GM23338 (cell line): ENCODE measurements at regions not wholly inside any gene's neighbourhood (a gene's known extent, or its start where the extent isn't known, plus 50 kb on each side); places are given as distances from the start of the nearest gene placed in this dataset.

ENCODE experiments used
- ATAC-seq: fragments of 200-7000 bp; cut with Tn5 transposase; 3 replicates; pipeline ENCODE4 v1.9.1; 2020
- DNase-seq: peaks from one replicate; pipeline ENCODE4 v3.0.0-alpha.2; 2015; ENCODE audit warnings: low spot score
- H2AFZ ChIP-seq: fragments of 200-600 bp; sonication (generic); 2 replicates; pipeline ENCODE4 v1.8.0; 2016; ENCODE audit warnings: antibody characterized with exemption, mild to moderate bottlenecking, moderate library complexity
- H3F3A ChIP-seq: fragments of 200-600 bp; sonication (generic); replicated peaks from 2 replicates; pipeline ENCODE4 v1.8.0; 2017; ENCODE audit warnings: antibody characterized with exemption, mixed run types, low read depth
- H3K27ac ChIP-seq: fragments of 200-600 bp; sonication (generic); 2 replicates; pipeline ENCODE4 v1.6.1; 2016; ENCODE audit warnings: low read depth
- H3K27me3 ChIP-seq: fragments of 200-600 bp; sonication (generic); 2 replicates; pipeline ENCODE4 v1.8.0; 2016; ENCODE audit warnings: mild to moderate bottlenecking, mixed run types, moderate library complexity; ENCODE audit not compliant: insufficient read depth
- H3K36me3 ChIP-seq: fragments of 200-600 bp; sonication (generic); 2 replicates; pipeline ENCODE4 v1.8.0; 2016; ENCODE audit warnings: mild to moderate bottlenecking; ENCODE audit not compliant: insufficient read depth
- H3K4me1 ChIP-seq: fragments of 200-600 bp; sonication (generic); 2 replicates; pipeline ENCODE4 v1.8.0; 2016; ENCODE audit warnings: mild to moderate bottlenecking, moderate library complexity; ENCODE audit not compliant: insufficient read depth
- H3K4me2 ChIP-seq: fragments of 200-600 bp; sonication (generic); 2 replicates; pipeline ENCODE4 v1.7.1; 2017; ENCODE audit warnings: mixed run types
- H3K4me3 ChIP-seq: fragments of 200-600 bp; sonication (generic); 2 replicates; pipeline ENCODE4 v1.6.1; 2016; ENCODE audit warnings: mixed run types
- H3K79me2 ChIP-seq: fragments of 200-600 bp; sonication (generic); replicated peaks from 2 replicates; pipeline ENCODE4 v1.8.0; 2017; ENCODE audit warnings: mild to moderate bottlenecking; ENCODE audit not compliant: insufficient read depth
- H3K9me2 ChIP-seq: fragments of 200-600 bp; sonication (generic); 2 replicates; pipeline ENCODE4 v1.8.0; 2017; ENCODE audit not compliant: insufficient read depth
- H4K20me1 ChIP-seq: fragments of 200-600 bp; sonication (generic); replicated peaks from 2 replicates; pipeline ENCODE4 v1.8.0; 2017; ENCODE audit warnings: mild to moderate bottlenecking; ENCODE audit not compliant: insufficient read depth
- H3K27ac Mint-ChIP-seq: 2 replicates; pipeline ENCODE4 v1.8.0; 2020; ENCODE audit warnings: inconsistent platforms, mild to moderate bottlenecking, moderate library complexity, mixed read lengths
- H3K27me3 Mint-ChIP-seq: 3 replicates; pipeline ENCODE4 v1.8.0; 2022; ENCODE audit warnings: low read depth, mild to moderate bottlenecking, moderate library complexity, mixed read lengths, inconsistent platforms; ENCODE audit not compliant: insufficient read depth, poor library complexity
- H3K36me3 Mint-ChIP-seq: 3 replicates; pipeline ENCODE4 v1.8.0; 2021; ENCODE audit warnings: low read depth, mild to moderate bottlenecking, inconsistent platforms, moderate library complexity, mixed read lengths
- H3K4me1 Mint-ChIP-seq: 3 replicates; pipeline ENCODE4 v1.8.0; 2020; ENCODE audit warnings: mild to moderate bottlenecking, inconsistent platforms, mixed read lengths
- H3K4me3 Mint-ChIP-seq: 3 replicates; pipeline ENCODE4 v1.8.0; 2021; ENCODE audit warnings: moderate library complexity, mild to moderate bottlenecking, inconsistent platforms, mixed read lengths
- H3K9me3 Mint-ChIP-seq: 3 replicates; pipeline ENCODE4 v1.8.0; 2020; ENCODE audit warnings: moderate library complexity, mild to moderate bottlenecking, inconsistent platforms, mixed read lengths
- CREB1 ChIP-seq: fragments of 250-450 bp; sonication (Bioruptor Pico); IDR thresholded peaks from 2 replicates; pipeline ENCODE4 v1.5.0; 2020; ENCODE audit warnings: low read depth, mild to moderate bottlenecking, moderate library complexity
- CTCF ChIP-seq, 2 experiments: fragments of 200-600 bp in 1 of 2; sonication (generic) in 1 of 2; conservative IDR thresholded peaks; 2 replicates each; pipeline versions ENCODE4 v1.5.1 to v1.6.1; 2016 to 2017; ENCODE audit warnings: antibody characterized with exemption in 2 of 2, low read depth in 2 of 2, mild to moderate bottlenecking in 2 of 2, moderate library complexity in 1 of 2
- EZH2phosphoT487 ChIP-seq: fragments of 200-600 bp; sonication (generic); IDR thresholded peaks from one replicate; pipeline ENCODE4 v1.8.1; 2018; ENCODE audit warnings: antibody characterized with exemption; ENCODE audit not compliant: unreplicated experiment
- JUNB ChIP-seq: IDR thresholded peaks from one replicate; pipeline ENCODE4 v1.6.1; 2016; ENCODE audit warnings: antibody characterized with exemption; ENCODE audit not compliant: unreplicated experiment
- NANOG ChIP-seq: IDR thresholded peaks from 2 replicates; pipeline ENCODE4 v1.6.1; 2016; ENCODE audit warnings: antibody characterized with exemption, borderline replicate concordance
- POLR2AphosphoS5 ChIP-seq: IDR thresholded peaks from 2 replicates; pipeline ENCODE4 v1.6.1; 2016; ENCODE audit warnings: antibody characterized with exemption, low read depth
- STAT1 ChIP-seq: IDR thresholded peaks from one replicate; pipeline ENCODE4 v1.6.1; 2016; ENCODE audit warnings: antibody characterized with exemption; ENCODE audit not compliant: unreplicated experiment
- ZNF331 ChIP-seq: fragments of 250-450 bp; sonication (Bioruptor Pico); IDR thresholded peaks from 2 replicates; pipeline ENCODE4 v1.5.0; 2020; ENCODE audit warnings: low read depth, mild to moderate bottlenecking, moderate library complexity
- TF ChIP-seq, protein P1 (sequence below): IDR thresholded peaks from 2 replicates; pipeline ENCODE4 v1.6.1; 2016; ENCODE audit warnings: antibody characterized with exemption
- TF ChIP-seq, protein P2 (sequence below): fragments of 250-450 bp; sonication (Bioruptor Pico); IDR thresholded peaks from 2 replicates; pipeline ENCODE4 v1.5.0; 2020; ENCODE audit warnings: mild to moderate bottlenecking, moderate library complexity

DNA sequence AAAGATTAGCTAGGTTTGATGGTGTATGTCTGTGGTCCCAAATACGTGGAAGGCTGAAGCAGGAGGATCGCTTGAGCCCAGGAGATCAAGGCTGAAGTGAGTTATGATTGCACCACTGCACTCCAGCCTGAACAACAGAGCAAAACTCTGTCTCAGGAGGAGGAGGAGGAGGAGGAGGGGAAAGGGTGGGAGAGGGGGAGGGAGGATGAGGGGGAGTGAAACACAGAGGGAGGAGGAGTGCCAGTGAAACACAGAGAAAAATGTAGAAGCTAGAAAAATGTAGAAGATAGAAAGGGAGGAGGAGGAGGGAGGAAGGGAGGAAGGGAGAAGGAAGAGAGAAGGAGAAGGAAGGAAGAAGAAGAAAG lies 387.5 kb downstream of the MTX2 start (continued):
- TF ChIP-seq, protein P1, sequence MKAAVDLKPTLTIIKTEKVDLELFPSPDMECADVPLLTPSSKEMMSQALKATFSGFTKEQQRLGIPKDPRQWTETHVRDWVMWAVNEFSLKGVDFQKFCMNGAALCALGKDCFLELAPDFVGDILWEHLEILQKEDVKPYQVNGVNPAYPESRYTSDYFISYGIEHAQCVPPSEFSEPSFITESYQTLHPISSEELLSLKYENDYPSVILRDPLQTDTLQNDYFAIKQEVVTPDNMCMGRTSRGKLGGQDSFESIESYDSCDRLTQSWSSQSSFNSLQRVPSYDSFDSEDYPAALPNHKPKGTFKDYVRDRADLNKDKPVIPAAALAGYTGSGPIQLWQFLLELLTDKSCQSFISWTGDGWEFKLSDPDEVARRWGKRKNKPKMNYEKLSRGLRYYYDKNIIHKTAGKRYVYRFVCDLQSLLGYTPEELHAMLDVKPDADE: no peak
- TF ChIP-seq NANOG (no peak), CTCF (conservative IDR thresholded peaks at IDR 0.05; ENCODE audit: low read depth in 2 of 2) (no peak)

DNA sequence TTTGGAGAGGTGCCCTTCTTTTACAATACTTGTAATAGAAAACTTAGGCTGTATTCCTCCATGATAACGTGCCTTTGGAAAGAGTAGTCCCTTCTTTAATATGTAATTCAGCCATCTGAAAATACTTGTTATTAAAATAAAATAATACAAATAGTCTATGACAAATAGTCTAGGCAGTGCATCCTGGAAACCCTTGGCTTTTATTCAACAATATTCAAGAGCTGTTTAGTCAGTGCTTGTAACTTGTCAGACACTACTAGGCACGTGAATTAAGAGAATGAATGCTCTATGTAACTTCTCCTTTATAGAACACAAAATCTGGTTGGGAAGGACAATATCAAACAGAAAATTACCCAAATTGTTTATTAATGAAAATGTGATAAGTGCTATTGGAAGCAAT lies 388.2 kb downstream of the MTX2 start:
- Histone ChIP-seq H3F3A (no peaks in the 10 kb centered on the region), H3K27ac (no peak overlapping the region), H3K9me2 (peaks cover 7% of the 10 kb centered on the region), H3K4me1 (peaks cover 20% of the 10 kb centered on the region), H3K4me3 (no peak overlapping the region), H3K36me3 (no peaks in the 10 kb centered on the region), H3K27me3 (peaks cover 17% of the 10 kb centered on the region), H2AFZ (no peak overlapping the region), H4K20me1 (no peaks in the 10 kb centered on the region), H3K4me2 (no peak overlapping the region), H3K79me2 (no peaks in the 10 kb centered on the region)
- no peak overlapping the region for H3K27ac Mint-ChIP-seq
- ATAC-seq (no peak), DNase-seq (no peak)
- peaks cover 8% of the 10 kb centered on the region for H3K27me3 Mint-ChIP-seq
- no peaks in the 10 kb centered on the region for H3K9me3 Mint-ChIP-seq
- H3K36me3 Mint-ChIP-seq: no peaks in the 10 kb centered on the region
- H3K4me3 Mint-ChIP-seq: no peak overlapping the region
- peaks cover 26% of the 10 kb centered on the region for H3K4me1 Mint-ChIP-seq
- TF ChIP-seq STAT1 (no peak), EZH2phosphoT487 (no peak), POLR2AphosphoS5 (no peak), CTCF (conservative IDR thresholded peaks at IDR 0.05; ENCODE audit: low read depth in 2 of 2) (no peak), CREB1 (CRISPR knock-in tag) (no peak), JUNB (no peak), NANOG (no peak), ZNF331 (CRISPR knock-in tag) (no peak)
- TF ChIP-seq, protein P2, sequence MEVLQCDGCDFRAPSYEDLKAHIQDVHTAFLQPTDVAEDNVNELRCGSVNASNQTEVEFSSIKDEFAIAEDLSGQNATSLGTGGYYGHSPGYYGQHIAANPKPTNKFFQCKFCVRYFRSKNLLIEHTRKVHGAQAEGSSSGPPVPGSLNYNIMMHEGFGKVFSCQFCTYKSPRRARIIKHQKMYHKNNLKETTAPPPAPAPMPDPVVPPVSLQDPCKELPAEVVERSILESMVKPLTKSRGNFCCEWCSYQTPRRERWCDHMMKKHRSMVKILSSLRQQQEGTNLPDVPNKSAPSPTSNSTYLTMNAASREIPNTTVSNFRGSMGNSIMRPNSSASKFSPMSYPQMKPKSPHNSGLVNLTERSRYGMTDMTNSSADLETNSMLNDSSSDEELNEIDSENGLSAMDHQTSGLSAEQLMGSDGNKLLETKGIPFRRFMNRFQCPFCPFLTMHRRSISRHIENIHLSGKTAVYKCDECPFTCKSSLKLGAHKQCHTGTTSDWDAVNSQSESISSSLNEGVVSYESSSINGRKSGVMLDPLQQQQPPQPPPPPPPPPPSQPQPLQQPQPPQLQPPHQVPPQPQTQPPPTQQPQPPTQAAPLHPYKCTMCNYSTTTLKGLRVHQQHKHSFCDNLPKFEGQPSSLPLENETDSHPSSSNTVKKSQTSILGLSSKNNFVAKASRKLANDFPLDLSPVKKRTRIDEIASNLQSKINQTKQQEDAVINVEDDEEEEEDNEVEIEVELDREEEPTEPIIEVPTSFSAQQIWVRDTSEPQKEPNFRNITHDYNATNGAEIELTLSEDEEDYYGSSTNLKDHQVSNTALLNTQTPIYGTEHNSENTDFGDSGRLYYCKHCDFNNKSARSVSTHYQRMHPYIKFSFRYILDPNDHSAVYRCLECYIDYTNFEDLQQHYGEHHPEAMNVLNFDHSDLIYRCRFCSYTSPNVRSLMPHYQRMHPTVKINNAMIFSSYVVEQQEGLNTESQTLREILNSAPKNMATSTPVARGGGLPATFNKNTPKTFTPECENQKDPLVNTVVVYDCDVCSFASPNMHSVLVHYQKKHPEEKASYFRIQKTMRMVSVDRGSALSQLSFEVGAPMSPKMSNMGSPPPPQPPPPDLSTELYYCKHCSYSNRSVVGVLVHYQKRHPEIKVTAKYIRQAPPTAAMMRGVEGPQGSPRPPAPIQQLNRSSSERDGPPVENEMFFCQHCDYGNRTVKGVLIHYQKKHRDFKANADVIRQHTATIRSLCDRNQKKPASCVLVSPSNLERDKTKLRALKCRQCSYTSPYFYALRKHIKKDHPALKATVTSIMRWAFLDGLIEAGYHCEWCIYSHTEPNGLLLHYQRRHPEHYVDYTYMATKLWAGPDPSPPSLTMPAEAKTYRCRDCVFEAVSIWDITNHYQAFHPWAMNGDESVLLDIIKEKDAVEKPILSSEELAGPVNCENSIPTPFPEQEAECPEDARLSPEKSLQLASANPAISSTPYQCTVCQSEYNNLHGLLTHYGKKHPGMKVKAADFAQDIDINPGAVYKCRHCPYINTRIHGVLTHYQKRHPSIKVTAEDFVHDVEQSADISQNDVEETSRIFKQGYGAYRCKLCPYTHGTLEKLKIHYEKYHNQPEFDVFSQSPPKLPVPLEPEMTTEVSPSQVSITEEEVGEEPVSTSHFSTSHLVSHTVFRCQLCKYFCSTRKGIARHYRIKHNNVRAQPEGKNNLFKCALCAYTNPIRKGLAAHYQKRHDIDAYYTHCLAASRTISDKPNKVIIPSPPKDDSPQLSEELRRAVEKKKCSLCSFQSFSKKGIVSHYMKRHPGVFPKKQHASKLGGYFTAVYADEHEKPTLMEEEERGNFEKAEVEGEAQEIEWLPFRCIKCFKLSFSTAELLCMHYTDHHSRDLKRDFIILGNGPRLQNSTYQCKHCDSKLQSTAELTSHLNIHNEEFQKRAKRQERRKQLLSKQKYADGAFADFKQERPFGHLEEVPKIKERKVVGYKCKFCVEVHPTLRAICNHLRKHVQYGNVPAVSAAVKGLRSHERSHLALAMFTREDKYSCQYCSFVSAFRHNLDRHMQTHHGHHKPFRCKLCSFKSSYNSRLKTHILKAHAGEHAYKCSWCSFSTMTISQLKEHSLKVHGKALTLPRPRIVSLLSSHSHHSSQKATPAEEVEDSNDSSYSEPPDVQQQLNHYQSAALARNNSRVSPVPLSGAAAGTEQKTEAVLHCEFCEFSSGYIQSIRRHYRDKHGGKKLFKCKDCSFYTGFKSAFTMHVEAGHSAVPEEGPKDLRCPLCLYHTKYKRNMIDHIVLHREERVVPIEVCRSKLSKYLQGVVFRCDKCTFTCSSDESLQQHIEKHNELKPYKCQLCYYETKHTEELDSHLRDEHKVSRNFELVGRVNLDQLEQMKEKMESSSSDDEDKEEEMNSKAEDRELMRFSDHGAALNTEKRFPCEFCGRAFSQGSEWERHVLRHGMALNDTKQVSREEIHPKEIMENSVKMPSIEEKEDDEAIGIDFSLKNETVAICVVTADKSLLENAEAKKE (CRISPR knock-in tag): no peak
- TF ChIP-seq, protein P1: no peak
